ENCODE measurements at regions not wholly inside any gene's neighbourhood (a gene's known extent, or its start where the extent isn't known, plus 50 kb on each side); places are given as distances from the start of the nearest gene placed in this dataset.
"Not testable (repeated sequence)": the region's sequence is repeated elsewhere in the genome, so short reads cannot be mapped to it uniquely, and the experiment has no call there.

DNA sequence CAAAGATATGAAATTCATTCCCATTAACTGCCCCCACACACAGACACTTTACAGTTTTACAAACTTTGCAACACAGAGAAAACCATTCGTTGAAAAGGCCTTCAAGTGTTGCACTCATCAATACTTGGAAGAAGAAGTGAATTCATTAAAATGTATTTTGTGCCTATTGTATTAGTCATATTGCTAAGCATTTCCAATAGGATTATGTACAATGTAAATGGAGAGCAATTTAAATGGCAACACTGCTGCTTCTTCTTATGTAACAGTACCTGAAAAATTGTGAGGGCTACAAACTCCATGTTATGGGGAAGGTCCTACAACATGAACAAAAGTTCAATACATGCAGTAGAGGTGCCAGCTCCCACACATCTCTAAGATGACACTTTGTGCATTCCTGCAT is 209.3 kb upstream of the POGK start:
- TF ChIP-seq, protein P1, sequence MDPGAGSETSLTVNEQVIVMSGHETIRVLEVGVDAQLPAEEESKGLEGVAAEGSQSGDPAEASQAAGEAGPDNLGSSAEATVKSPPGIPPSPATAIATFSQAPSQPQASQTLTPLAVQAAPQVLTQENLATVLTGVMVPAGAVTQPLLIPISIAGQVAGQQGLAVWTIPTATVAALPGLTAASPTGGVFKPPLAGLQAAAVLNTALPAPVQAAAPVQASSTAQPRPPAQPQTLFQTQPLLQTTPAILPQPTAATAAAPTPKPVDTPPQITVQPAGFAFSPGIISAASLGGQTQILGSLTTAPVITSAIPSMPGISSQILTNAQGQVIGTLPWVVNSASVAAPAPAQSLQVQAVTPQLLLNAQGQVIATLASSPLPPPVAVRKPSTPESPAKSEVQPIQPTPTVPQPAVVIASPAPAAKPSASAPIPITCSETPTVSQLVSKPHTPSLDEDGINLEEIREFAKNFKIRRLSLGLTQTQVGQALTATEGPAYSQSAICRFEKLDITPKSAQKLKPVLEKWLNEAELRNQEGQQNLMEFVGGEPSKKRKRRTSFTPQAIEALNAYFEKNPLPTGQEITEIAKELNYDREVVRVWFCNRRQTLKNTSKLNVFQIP (CRISPR knock-in tag; IDR thresholded peaks at IDR 0.05; ENCODE audit: borderline replicate concordance, low read depth): no peak
- TF ChIP-seq, protein P2, sequence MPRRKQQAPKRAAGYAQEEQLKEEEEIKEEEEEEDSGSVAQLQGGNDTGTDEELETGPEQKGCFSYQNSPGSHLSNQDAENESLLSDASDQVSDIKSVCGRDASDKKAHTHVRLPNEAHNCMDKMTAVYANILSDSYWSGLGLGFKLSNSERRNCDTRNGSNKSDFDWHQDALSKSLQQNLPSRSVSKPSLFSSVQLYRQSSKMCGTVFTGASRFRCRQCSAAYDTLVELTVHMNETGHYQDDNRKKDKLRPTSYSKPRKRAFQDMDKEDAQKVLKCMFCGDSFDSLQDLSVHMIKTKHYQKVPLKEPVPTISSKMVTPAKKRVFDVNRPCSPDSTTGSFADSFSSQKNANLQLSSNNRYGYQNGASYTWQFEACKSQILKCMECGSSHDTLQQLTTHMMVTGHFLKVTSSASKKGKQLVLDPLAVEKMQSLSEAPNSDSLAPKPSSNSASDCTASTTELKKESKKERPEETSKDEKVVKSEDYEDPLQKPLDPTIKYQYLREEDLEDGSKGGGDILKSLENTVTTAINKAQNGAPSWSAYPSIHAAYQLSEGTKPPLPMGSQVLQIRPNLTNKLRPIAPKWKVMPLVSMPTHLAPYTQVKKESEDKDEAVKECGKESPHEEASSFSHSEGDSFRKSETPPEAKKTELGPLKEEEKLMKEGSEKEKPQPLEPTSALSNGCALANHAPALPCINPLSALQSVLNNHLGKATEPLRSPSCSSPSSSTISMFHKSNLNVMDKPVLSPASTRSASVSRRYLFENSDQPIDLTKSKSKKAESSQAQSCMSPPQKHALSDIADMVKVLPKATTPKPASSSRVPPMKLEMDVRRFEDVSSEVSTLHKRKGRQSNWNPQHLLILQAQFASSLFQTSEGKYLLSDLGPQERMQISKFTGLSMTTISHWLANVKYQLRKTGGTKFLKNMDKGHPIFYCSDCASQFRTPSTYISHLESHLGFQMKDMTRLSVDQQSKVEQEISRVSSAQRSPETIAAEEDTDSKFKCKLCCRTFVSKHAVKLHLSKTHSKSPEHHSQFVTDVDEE (CRISPR knock-in tag; IDR thresholded peaks at IDR 0.05): no peak
- no peak for TF ChIP-seq ARNTL (CRISPR knock-in tag; IDR thresholded peaks at IDR 0.05; ENCODE audit: borderline replicate concordance, low read depth)
- TF ChIP-seq, protein P3, sequence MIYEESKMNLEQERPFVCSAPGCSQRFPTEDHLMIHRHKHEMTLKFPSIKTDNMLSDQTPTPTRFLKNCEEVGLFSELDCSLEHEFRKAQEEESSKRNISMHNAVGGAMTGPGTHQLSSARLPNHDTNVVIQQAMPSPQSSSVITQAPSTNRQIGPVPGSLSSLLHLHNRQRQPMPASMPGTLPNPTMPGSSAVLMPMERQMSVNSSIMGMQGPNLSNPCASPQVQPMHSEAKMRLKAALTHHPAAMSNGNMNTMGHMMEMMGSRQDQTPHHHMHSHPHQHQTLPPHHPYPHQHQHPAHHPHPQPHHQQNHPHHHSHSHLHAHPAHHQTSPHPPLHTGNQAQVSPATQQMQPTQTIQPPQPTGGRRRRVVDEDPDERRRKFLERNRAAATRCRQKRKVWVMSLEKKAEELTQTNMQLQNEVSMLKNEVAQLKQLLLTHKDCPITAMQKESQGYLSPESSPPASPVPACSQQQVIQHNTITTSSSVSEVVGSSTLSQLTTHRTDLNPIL (CRISPR knock-in tag; IDR thresholded peaks at IDR 0.05; ENCODE audit: low read depth): no peak
- ATAC-seq: no peak

DNA sequence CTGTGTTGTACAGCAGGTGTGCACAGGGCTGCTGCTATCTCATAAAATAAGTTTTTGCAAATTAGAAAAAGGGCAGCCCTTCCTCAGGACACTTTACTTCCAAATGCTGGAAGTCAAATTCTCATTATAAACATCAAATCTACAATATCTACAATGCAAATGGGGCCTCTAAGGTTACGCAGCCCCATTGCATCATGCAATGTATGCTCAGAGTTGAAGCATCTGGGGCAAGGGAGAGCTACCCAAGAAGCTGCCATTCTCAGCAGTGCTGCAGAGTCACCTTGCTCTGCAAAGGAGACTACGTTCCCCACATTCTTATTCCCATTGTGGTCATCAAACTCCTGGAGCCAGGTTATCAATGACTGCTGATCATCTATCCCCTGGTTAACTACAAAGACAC is 208.9 kb upstream of the POGK start:
- TF ChIP-seq RARB (CRISPR knock-in tag; IDR thresholded peaks at IDR 0.05) (no peak), TCF4 (CRISPR knock-in tag; IDR thresholded peaks at IDR 0.05; ENCODE audit: borderline replicate concordance) (no peak), BACH2 (CRISPR knock-in tag; IDR thresholded peaks at IDR 0.05; ENCODE audit: borderline replicate concordance) (no peak), OSR1 (CRISPR knock-in tag; IDR thresholded peaks at IDR 0.05) (no peak), PPARA (CRISPR knock-in tag; IDR thresholded peaks at IDR 0.05; ENCODE audit: borderline replicate concordance) (no peak), ZNF8 (CRISPR knock-in tag; IDR thresholded peaks at IDR 0.05) (no peak)
- TF ChIP-seq, protein P4, sequence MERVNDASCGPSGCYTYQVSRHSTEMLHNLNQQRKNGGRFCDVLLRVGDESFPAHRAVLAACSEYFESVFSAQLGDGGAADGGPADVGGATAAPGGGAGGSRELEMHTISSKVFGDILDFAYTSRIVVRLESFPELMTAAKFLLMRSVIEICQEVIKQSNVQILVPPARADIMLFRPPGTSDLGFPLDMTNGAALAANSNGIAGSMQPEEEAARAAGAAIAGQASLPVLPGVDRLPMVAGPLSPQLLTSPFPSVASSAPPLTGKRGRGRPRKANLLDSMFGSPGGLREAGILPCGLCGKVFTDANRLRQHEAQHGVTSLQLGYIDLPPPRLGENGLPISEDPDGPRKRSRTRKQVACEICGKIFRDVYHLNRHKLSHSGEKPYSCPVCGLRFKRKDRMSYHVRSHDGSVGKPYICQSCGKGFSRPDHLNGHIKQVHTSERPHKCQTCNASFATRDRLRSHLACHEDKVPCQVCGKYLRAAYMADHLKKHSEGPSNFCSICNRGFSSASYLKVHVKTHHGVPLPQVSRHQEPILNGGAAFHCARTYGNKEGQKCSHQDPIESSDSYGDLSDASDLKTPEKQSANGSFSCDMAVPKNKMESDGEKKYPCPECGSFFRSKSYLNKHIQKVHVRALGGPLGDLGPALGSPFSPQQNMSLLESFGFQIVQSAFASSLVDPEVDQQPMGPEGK (CRISPR knock-in tag; IDR thresholded peaks at IDR 0.05; ENCODE audit: borderline replicate concordance): no peak
- TF ChIP-seq, protein P3 (CRISPR knock-in tag; IDR thresholded peaks at IDR 0.05; ENCODE audit: low read depth): no peak
- TF ChIP-seq, protein P5, sequence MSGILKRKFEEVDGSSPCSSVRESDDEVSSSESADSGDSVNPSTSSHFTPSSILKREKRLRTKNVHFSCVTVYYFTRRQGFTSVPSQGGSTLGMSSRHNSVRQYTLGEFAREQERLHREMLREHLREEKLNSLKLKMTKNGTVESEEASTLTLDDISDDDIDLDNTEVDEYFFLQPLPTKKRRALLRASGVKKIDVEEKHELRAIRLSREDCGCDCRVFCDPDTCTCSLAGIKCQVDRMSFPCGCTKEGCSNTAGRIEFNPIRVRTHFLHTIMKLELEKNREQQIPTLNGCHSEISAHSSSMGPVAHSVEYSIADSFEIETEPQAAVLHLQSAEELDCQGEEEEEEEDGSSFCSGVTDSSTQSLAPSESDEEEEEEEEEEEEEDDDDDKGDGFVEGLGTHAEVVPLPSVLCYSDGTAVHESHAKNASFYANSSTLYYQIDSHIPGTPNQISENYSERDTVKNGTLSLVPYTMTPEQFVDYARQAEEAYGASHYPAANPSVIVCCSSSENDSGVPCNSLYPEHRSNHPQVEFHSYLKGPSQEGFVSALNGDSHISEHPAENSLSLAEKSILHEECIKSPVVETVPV (CRISPR knock-in tag; IDR thresholded peaks at IDR 0.05): no peak
- no peak for ATAC-seq

DNA sequence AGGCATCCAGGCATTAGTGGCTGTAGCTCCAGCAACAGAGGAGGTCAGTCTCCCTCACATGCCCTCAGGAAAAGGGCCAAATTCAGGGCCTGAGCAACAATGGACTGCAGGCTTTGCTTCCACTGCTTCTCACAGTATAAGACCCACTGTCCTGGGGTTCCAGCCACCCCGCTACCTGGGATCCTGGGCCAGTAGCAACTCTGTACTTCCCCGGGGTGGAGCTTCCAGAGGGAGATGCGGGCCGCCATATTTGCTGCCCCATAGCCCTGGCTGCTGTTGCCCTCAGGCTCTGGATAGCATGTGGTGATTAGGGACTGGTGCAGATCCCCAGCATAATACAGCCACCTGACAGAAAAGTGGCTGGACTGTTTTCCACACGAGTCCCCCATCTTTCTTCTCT is 201.1 kb upstream of the POGK start:
- no peak for ATAC-seq
- TF ChIP-seq, protein P1 (CRISPR knock-in tag; IDR thresholded peaks at IDR 0.05; ENCODE audit: borderline replicate concordance, low read depth): no peak
- TF ChIP-seq GLIS3 (CRISPR knock-in tag; IDR thresholded peaks at IDR 0.05) (no peak), ARNTL (CRISPR knock-in tag; IDR thresholded peaks at IDR 0.05; ENCODE audit: borderline replicate concordance, low read depth) (no peak), PPARA (CRISPR knock-in tag; IDR thresholded peaks at IDR 0.05; ENCODE audit: borderline replicate concordance) (no peak), TCF4 (CRISPR knock-in tag; IDR thresholded peaks at IDR 0.05; ENCODE audit: borderline replicate concordance) (no peak), CSDC2 (CRISPR knock-in tag; IDR thresholded peaks at IDR 0.05) (no peak)
- TF ChIP-seq, protein P5 (CRISPR knock-in tag; IDR thresholded peaks at IDR 0.05): no peak
- TF ChIP-seq, protein P3 (CRISPR knock-in tag; IDR thresholded peaks at IDR 0.05; ENCODE audit: low read depth): no peak

DNA sequence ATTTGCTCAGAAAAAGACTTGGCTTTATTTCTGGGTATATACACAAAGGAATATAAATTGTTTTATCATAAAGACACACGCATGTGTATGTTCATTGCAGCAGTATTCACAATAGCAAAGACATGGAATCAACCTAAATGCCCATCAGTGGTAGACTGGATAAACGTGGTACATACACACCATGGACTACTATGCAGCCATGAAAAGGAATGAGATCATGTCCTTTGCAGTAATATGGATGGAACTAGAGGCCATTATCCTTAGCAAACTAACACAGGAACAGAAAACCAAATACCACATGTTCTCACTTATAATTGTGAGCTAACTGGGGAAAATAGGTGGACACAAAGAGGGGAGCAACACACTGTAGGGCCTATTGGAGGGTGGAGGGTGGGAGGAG is 182.0 kb upstream of the POGK start:
- ATAC-seq: not testable (repeated sequence)

DNA sequence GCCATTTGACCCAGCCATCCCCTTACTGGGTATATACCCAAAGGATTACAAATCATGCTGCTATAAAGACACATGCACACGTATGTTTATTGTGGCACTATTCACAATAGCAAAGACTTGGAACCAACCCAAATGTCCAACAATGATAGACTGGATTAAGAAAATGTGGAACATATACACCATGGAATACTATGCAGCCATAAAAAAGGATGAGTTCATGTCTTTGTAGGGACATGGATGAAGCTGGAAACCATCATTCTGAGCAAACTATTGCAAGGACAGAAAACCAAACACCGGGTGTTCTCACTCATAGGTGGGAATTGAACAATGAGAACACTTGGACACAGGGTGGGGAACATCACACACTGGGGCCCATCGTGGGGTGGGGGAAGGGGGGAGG is 172.5 kb upstream of the POGK start:
- ATAC-seq: not testable (repeated sequence)

DNA sequence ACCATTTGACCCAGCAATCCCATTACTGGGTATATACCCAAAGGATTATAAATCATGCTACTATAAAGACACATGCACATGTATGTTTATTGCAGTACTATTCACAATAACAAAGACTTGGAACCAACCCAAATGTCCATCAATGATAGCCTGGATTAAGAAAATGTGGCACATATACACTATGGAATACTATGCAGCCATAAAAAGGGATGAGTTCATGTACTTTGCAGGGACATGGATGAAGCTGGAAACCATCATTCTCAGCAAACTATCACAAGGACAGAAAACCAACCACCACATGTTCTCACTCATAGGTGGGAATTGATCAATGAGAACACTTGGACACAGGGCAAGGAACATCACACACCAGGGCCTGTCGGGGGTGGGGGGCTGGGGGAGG is 171.7 kb upstream of the POGK start:
- not testable (repeated sequence) for ATAC-seq

All from SK-N-SH treated with all-trans-retinoic acid at 6 μM for 48 hours (cell line).